ENCODE measurements at regions not wholly inside any gene's neighbourhood (a gene's known extent, or its start where the extent isn't known, plus 50 kb on each side); places are given as distances from the start of the nearest gene placed in this dataset.
"Not testable (repeated sequence)": the region's sequence is repeated elsewhere in the genome, so short reads cannot be mapped to it uniquely, and the experiment has no call there.

DNA sequence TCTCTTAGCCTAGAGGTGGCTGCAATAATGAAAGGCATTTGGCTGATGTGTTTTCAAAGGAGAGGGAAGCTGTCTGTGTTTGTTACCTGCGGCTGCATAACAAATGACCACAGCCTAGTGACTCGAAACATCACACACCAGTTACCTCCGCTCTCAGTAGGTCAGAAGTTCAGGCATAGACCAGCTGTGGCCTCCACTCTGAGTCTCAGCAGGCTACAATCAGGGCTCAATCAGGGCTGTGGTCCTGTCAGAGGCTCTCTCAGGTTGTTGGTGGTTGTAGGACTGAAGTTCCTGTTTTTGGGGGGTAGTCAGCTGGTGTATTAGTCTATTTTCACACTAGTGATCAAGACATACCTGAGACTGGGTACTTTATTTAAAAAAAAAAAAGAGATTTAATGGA, 1381.5 kb downstream of the CDH12 start:
- H3K27me3 ChIP-seq (ENCODE audit: insufficient read depth, low read length); intact Hi-C loops (cut with micrococcal nuclease); H3K9me3 ChIP-seq (ENCODE audit: control insufficient read depth in 1 of 2, low read length in 2 of 2); POLR2A ChIA-PET (ENCODE audit: partially characterized antibody); H3K4me3 Mint-ChIP-seq; H3K4me3 ChIP-seq (ENCODE audit: low read length in 2 of 2); H3K9me3 Mint-ChIP-seq; DNase-seq; CTCF ChIA-PET (ENCODE audit: partially characterized antibody); H3K4me1 Mint-ChIP-seq; H3K36me3 ChIP-seq (ENCODE audit: insufficient read depth, low read length); H3K27me3 Mint-ChIP-seq; H3K27ac ChIP-seq (ENCODE audit: low read depth, low read length); H3K4me1 ChIP-seq (ENCODE audit: insufficient read depth, low read length): not testable (repeated sequence)
- peak overlapping the region in 1 of 7 donors; percentile 18 for H3K27ac Mint-ChIP-seq
- H3K36me3 Mint-ChIP-seq, result peaks cover 26 to 32% of the 10 kb centered on the region in 2 donors

DNA sequence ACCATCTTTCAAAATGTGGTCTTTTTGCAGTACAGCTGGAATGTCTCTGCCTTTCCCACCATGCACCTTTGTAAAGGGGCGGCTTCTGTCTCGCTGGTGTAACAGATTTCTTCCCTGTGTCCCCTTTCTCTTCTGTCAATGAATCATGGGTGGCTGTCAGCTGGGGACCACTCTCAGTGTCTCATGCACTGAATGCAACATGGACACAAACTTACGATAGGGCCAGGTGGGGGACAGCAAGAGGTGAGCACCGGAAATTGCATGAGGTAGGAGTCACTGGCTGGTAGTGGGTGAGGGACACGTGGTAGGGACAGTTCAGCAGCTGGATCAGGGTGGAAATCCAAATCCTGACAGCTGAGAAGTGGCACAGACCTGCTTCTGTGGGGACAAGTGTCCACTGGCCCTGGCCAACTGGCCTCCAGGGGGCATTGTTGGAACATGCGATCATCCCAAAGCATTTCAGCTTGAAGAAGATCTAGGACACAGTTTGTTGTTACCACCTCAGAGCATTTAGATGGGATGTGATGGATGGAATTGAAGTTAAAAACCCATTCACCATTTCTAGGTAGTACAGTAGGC, 1383.5 kb downstream of the CDH12 start:
- H3K27ac Mint-ChIP-seq; CTCF ChIA-PET (ENCODE audit: partially characterized antibody); H3K4me1 ChIP-seq (ENCODE audit: insufficient read depth, low read length); H3K9me3 ChIP-seq (ENCODE audit: control insufficient read depth in 1 of 2, low read length in 2 of 2); intact Hi-C loops (cut with micrococcal nuclease); H3K9me3 Mint-ChIP-seq; H3K4me3 Mint-ChIP-seq; H3K27me3 Mint-ChIP-seq; POLR2A ChIA-PET (ENCODE audit: partially characterized antibody); DNase-seq; H3K4me3 ChIP-seq (ENCODE audit: low read length in 2 of 2); H3K27ac ChIP-seq (ENCODE audit: low read depth, low read length); H3K4me1 Mint-ChIP-seq; H3K36me3 ChIP-seq (ENCODE audit: insufficient read depth, low read length); H3K27me3 ChIP-seq (ENCODE audit: insufficient read depth, low read length): not testable (repeated sequence)
- H3K36me3 Mint-ChIP-seq, result peaks cover 25 to 39% of the 10 kb centered on the region in 2 donors

DNA sequence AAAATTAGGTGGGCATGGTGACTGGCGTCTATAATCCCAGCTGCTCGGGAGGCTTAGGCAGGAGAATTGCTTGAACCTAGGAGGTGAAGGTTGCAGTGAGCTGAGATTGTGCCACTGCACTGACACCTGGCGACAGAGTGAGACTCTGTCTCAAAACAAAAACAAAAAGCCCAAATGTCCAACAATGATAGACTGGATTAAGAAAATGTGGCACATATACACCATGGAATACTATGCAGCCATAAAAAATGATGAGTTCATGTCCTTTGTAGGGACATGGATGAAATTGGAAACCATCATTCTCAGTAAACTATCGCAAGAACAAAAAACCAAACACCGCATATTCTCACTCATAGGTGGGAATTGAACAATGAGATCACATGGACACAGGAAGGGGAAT, 1385.6 kb downstream of the CDH12 start:
- POLR2A ChIA-PET (ENCODE audit: partially characterized antibody); H3K9me3 Mint-ChIP-seq; H3K27ac Mint-ChIP-seq; H3K36me3 ChIP-seq (ENCODE audit: insufficient read depth, low read length); H3K9me3 ChIP-seq (ENCODE audit: control insufficient read depth in 1 of 2, low read length in 2 of 2); H3K4me1 Mint-ChIP-seq; H3K27me3 ChIP-seq (ENCODE audit: insufficient read depth, low read length); H3K4me3 ChIP-seq (ENCODE audit: low read length in 2 of 2); CTCF ChIA-PET (ENCODE audit: partially characterized antibody); H3K4me3 Mint-ChIP-seq; H3K27ac ChIP-seq (ENCODE audit: low read depth, low read length); H3K27me3 Mint-ChIP-seq; DNase-seq; H3K4me1 ChIP-seq (ENCODE audit: insufficient read depth, low read length); intact Hi-C loops (cut with micrococcal nuclease): not testable (repeated sequence)
- H3K36me3 Mint-ChIP-seq, result peaks cover 19 to 30% of the 10 kb centered on the region in 2 donors

DNA sequence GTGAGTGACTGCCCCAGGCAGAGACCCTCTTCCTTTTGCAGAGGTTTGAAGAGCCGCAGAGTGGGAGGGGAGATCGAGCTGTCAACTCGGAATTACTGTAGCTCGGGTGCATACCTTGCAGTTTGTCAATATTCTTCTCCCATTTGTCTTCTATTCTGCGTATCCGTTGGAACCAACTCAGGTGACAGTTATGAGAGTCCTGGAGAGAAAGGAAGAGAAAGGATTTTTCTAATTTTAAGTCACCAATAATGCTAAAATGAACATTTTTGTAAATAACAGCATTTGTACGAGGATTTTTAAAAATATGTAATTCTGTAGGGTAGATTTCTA, 1393.4 kb downstream of the CDH12 start:
- peaks cover 4 to 17% (median 9%) of the 10 kb centered on the region in 4 donors for H3K4me1 Mint-ChIP-seq
- CTCF ChIA-PET (ENCODE audit: partially characterized antibody), result interaction anchor here (0.7 kb wide), 1 partner anchor 11 kb away, joined by 4 read pairs; no protein-coding TSS in a partner anchor
- Histone ChIP-seq H3K27ac (ENCODE audit: low read depth, low read length) (peak overlapping the region; percentile 52), H3K4me3 (ENCODE audit: low read length in 2 of 2) (peak overlapping the region in 1 of 2 donors; percentile 44)
- peaks cover 6 to 11% of the 10 kb centered on the region in 2 donors for H3K36me3 Mint-ChIP-seq
- H3K27ac Mint-ChIP-seq, result peak overlapping the region; percentile 79 to 90 (median 86)
- DNase-seq; H3K4me1 ChIP-seq (ENCODE audit: insufficient read depth, low read length); H3K27me3 Mint-ChIP-seq; intact Hi-C loops (cut with micrococcal nuclease); H3K27me3 ChIP-seq (ENCODE audit: insufficient read depth, low read length); H3K36me3 ChIP-seq (ENCODE audit: insufficient read depth, low read length); H3K9me3 ChIP-seq (ENCODE audit: control insufficient read depth in 1 of 2, low read length in 2 of 2); POLR2A ChIA-PET (ENCODE audit: partially characterized antibody); H3K9me3 Mint-ChIP-seq: not testable (repeated sequence)
- peak overlapping the region; percentile 92 to 96 (median 93) for H3K4me3 Mint-ChIP-seq

DNA sequence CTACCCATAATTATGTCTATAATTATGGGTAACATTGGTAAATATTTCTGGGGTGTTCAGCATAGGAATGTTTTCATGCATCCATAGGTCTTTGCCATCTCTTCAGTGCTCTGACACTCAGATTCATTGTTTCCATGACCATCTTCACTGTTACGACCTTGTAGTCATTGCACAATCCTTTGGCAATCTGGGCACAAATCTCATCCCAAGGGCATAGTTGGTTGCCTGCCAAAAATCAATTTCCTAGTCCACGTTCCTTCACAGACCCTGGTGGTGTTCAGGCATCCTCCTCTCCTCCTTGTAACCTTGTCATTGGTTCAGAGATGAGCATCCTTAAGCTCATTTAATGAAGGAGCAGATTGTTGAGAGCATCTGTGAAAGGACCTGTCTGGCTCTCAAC, 1400.7 kb downstream of the CDH12 start:
- Histone ChIP-seq H3K4me1 (ENCODE audit: insufficient read depth, low read length) (no peaks in the 10 kb centered on the region), H3K27ac (ENCODE audit: low read depth, low read length) (no peak overlapping the region), H3K9me3 (ENCODE audit: control insufficient read depth in 1 of 2, low read length in 2 of 2) (no peaks in the 10 kb centered on the region), H3K4me3 (ENCODE audit: low read length in 2 of 2) (no peak overlapping the region), H3K36me3 (ENCODE audit: insufficient read depth, low read length) (no peaks in the 10 kb centered on the region), H3K27me3 (ENCODE audit: insufficient read depth, low read length) (no peaks in the 10 kb centered on the region)
- intact Hi-C loops (cut with micrococcal nuclease), result no loop called here
- CTCF ChIA-PET (ENCODE audit: partially characterized antibody), result no interaction called here
- Mint-ChIP-seq H3K36me3 (no peaks in the 10 kb centered on the region), H3K4me1 (no peaks in the 10 kb centered on the region), H3K27ac (no peak overlapping the region), H3K27me3 (peaks cover 10 to 16% of the 10 kb centered on the region in 2 donors), H3K9me3 (no peaks in the 10 kb centered on the region), H3K4me3 (no peak overlapping the region)
- POLR2A ChIA-PET (ENCODE audit: partially characterized antibody), result no interaction called here
- no peak for DNase-seq

DNA sequence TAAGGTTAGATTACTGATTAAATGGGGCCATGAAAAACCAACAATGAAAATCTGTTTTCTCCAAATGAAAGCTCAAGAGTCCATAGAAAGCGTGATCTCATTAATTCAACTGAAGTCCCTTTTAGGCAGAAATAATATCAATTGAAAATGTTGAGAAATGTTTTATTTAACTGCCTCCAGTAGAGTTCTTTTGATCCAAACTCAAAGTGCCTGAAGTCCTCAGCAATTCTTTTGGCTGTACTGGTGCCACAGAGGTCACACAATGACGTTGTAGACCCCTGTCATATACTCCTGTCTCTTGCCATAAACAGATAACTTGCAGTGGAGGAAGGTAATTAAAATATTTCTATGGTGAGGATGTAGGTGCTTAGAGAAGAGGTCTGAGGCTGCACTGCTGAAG, 1420.5 kb downstream of the CDH12 start:
- Histone ChIP-seq H3K9me3 (ENCODE audit: control insufficient read depth in 1 of 2, low read length in 2 of 2) (no peaks in the 10 kb centered on the region), H3K36me3 (ENCODE audit: insufficient read depth, low read length) (no peaks in the 10 kb centered on the region), H3K27ac (ENCODE audit: low read depth, low read length) (no peak overlapping the region), H3K4me1 (ENCODE audit: insufficient read depth, low read length) (no peaks in the 10 kb centered on the region), H3K4me3 (ENCODE audit: low read length in 2 of 2) (no peak overlapping the region), H3K27me3 (ENCODE audit: insufficient read depth, low read length) (no peaks in the 10 kb centered on the region)
- DNase-seq, result no peak
- Mint-ChIP-seq H3K4me3 (no peak overlapping the region), H3K9me3 (no peaks in the 10 kb centered on the region), H3K27ac (no peak overlapping the region), H3K36me3 (no peaks in the 10 kb centered on the region), H3K4me1 (no peaks in the 10 kb centered on the region), H3K27me3 (no peaks in the 10 kb centered on the region)
- CTCF ChIA-PET (ENCODE audit: partially characterized antibody), result no interaction called here
- POLR2A ChIA-PET (ENCODE audit: partially characterized antibody), result no interaction called here
- intact Hi-C loops (cut with micrococcal nuclease), result no loop called here

DNA sequence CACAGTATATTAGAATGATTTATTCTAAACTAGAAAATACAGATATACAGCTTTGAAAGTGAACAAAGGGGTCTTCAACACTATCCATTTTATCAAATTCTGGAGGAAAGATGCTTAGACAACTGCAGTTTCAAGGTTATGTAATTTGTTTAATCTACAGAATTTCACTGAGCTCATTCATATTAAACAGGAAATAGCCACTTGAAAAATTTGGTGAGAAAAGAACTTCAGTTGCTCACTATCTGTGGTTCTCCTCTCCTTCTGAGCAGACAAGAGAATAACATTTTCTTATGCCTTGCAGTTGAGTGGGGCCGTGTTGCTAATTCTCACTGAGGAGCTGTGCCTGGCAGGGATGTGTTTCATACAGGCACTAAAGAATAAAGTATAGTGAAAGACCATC, 1428.2 kb downstream of the CDH12 start:
- no peaks in the 10 kb centered on the region for H3K9me3 Mint-ChIP-seq
- no peak overlapping the region for H3K4me3 ChIP-seq (ENCODE audit: low read length in 2 of 2)
- no peak for DNase-seq
- no peak overlapping the region for H3K4me3 Mint-ChIP-seq
- no peaks in the 10 kb centered on the region for H3K27me3 Mint-ChIP-seq
- intact Hi-C loops (cut with micrococcal nuclease), result no loop called here
- ChIA-PET CTCF (ENCODE audit: partially characterized antibody) (no interaction called here), POLR2A (ENCODE audit: partially characterized antibody) (no interaction called here)
- H3K27me3 ChIP-seq (ENCODE audit: insufficient read depth, low read length), result no peaks in the 10 kb centered on the region
- H3K36me3 Mint-ChIP-seq, result no peaks in the 10 kb centered on the region
- H3K27ac ChIP-seq (ENCODE audit: low read depth, low read length), result no peak overlapping the region
- no peaks in the 10 kb centered on the region for H3K9me3 ChIP-seq (ENCODE audit: control insufficient read depth in 1 of 2, low read length in 2 of 2)
- H3K4me1 Mint-ChIP-seq, result peaks cover 0 to 1% (median 0%) of the 10 kb centered on the region in 4 donors
- H3K27ac Mint-ChIP-seq, result no peak overlapping the region
- H3K36me3 ChIP-seq (ENCODE audit: insufficient read depth, low read length), result no peaks in the 10 kb centered on the region
- H3K4me1 ChIP-seq (ENCODE audit: insufficient read depth, low read length), result no peaks in the 10 kb centered on the region

DNA sequence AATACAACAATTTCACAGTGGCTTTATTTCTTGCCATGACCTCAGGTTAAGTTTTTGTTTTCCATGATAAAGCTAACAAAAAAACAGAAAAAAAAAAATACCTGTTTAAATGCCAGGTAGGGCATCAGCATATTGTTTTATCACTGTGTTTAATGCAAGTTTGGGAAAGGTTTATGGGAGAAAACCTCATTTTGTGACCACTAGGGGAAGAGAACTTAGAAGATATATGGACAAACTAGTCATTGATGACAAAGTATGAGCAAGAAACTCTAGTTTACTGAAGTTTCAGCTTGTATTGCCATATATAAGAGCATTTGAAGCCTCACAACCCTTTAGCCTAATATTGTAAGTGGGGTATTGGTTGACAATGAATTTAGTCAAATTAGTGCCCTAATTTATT, 1431.4 kb upstream of the CDH18 start:
- Histone ChIP-seq H3K4me3 (ENCODE audit: low read length in 2 of 2) (no peak overlapping the region), H3K36me3 (ENCODE audit: insufficient read depth, low read length) (no peaks in the 10 kb centered on the region), H3K27me3 (ENCODE audit: insufficient read depth, low read length) (no peaks in the 10 kb centered on the region), H3K9me3 (ENCODE audit: control insufficient read depth in 1 of 2, low read length in 2 of 2) (no peaks in the 10 kb centered on the region), H3K4me1 (ENCODE audit: insufficient read depth, low read length) (no peaks in the 10 kb centered on the region), H3K27ac (ENCODE audit: low read depth, low read length) (no peak overlapping the region)
- Mint-ChIP-seq H3K27me3 (no peaks in the 10 kb centered on the region), H3K27ac (no peak overlapping the region), H3K4me1 (no peaks in the 10 kb centered on the region), H3K36me3 (no peaks in the 10 kb centered on the region), H3K4me3 (no peak overlapping the region), H3K9me3 (no peaks in the 10 kb centered on the region)
- POLR2A ChIA-PET (ENCODE audit: partially characterized antibody), result no interaction called here
- intact Hi-C loops (cut with micrococcal nuclease), result no loop called here
- no peak for DNase-seq
- CTCF ChIA-PET (ENCODE audit: partially characterized antibody), result no interaction called here

Measured in CD4-positive, alpha-beta memory T cell (primary cell).